Activated CD4-positive, CD25-positive, alpha-beta regulatory T cell (primary cell): ENCODE measurements at regions not wholly inside any gene's neighbourhood (a gene's known extent, or its start where the extent isn't known, plus 50 kb on each side); places are given as distances from the start of the nearest gene placed in this dataset.
"Not testable (repeated sequence)": the region's sequence is repeated elsewhere in the genome, so short reads cannot be mapped to it uniquely, and the experiment has no call there.

Experiments used
- DNase-seq, 4 experiments: peaks; one replicate each; lab custom pipeline; 2025; lab: John Stamatoyannopoulos, UW

- DNase-seq, result not testable (repeated sequence)
These were observed 75.6 kb downstream of the MRPL39 start for GRCh38 chr21:25531538-25532250.

- DNase-seq, result no peak
These were observed 78.8 kb downstream of the MRPL39 start for GRCh38 chr21:25528515-25528914.

GRCh38 chr21:25518491-25518911 is 88.8 kb downstream of the MRPL39 start:
- no peak for DNase-seq

GRCh38 chr21:25515484-25516405 is 91.5 kb downstream of the MRPL39 start:
- DNase-seq, result no peak

GRCh38 chr21:25513810-25514209 is 93.5 kb downstream of the MRPL39 start:
- no peak for DNase-seq

GRCh38 chr21:25512095-25513081 is 94.9 kb downstream of the MRPL39 start:
- no peak for DNase-seq

- DNase-seq, result no peak
These were observed 97.4 kb downstream of the MRPL39 start for GRCh38 chr21:25509862-25510261.

GRCh38 chr21:25508364-25508763 is 98.9 kb downstream of the MRPL39 start:
- no peak for DNase-seq

GRCh38 chr21:25507522-25507921 is 99.8 kb downstream of the MRPL39 start:
- no peak for DNase-seq

- no peak for DNase-seq
These were observed 100.4 kb downstream of the MRPL39 start for GRCh38 chr21:25506887-25507286.

GRCh38 chr21:25506261-25506660 is 101.0 kb downstream of the MRPL39 start:
- DNase-seq, result no peak

GRCh38 chr21:25503981-25504380 is 103.3 kb downstream of the MRPL39 start:
- no peak for DNase-seq

GRCh38 chr21:25501996-25502665 is 105.2 kb downstream of the MRPL39 start:
- DNase-seq, result peak in 2 of 4 experiments; percentile 8 to 15

- DNase-seq, result no peak
These were observed 105.8 kb downstream of the MRPL39 start for GRCh38 chr21:25501462-25501861.

- no peak for DNase-seq
These were observed 106.7 kb downstream of the MRPL39 start for GRCh38 chr21:25500598-25500997.

- DNase-seq, result no peak
These were observed 110.3 kb downstream of the MRPL39 start for GRCh38 chr21:25496825-25497482.

- no peak for DNase-seq
These were observed 112.5 kb downstream of the MRPL39 start for GRCh38 chr21:25494804-25495203.

GRCh38 chr21:25493722-25494121 is 113.6 kb downstream of the MRPL39 start:
- DNase-seq, result no peak

- no peak for DNase-seq
These were observed 116.0 kb downstream of the MRPL39 start for GRCh38 chr21:25491267-25491666.

GRCh38 chr21:25490742-25491141 is 116.5 kb downstream of the MRPL39 start:
- no peak for DNase-seq

- DNase-seq, result no peak
These were observed 117.6 kb downstream of the MRPL39 start for GRCh38 chr21:25489673-25490072.
